GM18909 (cell line): ENCODE measurements at regions not wholly inside any gene's neighbourhood (a gene's known extent, or its start where the extent isn't known, plus 50 kb on each side); places are given as distances from the start of the nearest gene placed in this dataset.

ENCODE experiments used
- ATAC-seq: cut with Tn5 transposase; IDR thresholded peaks from one replicate; pipeline ENCODE4 v1.9.1; 2021; ENCODE audit warnings: mild to moderate bottlenecking; ENCODE audit not compliant: unreplicated experiment, poor library complexity

DNA sequence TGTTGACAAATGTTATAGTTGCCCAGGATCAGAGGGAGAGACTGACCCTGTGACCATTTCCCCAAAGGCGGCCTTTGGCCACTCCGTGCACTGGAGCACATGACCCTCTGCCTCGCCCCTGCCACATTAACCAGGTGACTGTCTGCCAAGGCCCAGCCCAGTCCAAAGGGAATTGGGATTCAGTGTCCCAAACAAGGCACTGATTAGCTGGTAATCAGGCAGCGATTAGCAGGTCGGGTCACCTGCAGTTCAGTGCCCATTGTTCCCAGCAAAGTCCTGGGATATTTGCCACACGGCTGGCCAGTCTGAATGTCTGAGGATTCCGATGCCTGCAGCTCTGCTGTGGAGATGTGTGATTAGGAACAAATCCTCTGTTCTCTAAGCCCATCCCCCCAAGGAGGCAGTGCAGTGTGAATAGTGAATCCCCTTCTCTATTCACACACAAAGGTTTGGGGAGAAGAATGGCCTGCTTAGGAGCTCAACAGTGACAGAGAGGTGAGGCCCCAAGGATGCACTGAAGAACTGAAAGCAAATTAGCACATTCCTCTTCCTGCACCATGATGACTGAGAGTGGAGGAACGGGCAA lies 123.1 kb upstream of the MAF start:
- no peak for ATAC-seq

GRCh38 chr16:79721270-79721669 lies 120.7 kb upstream of the MAF start:
- no peak for ATAC-seq

- ATAC-seq = no peak
Observed at GRCh38 chr16:79717333-79718137, 117.0 kb upstream of the MAF start.

GRCh38 chr16:79716645-79717332 lies 116.3 kb upstream of the MAF start:
- ATAC-seq = no peak

DNA sequence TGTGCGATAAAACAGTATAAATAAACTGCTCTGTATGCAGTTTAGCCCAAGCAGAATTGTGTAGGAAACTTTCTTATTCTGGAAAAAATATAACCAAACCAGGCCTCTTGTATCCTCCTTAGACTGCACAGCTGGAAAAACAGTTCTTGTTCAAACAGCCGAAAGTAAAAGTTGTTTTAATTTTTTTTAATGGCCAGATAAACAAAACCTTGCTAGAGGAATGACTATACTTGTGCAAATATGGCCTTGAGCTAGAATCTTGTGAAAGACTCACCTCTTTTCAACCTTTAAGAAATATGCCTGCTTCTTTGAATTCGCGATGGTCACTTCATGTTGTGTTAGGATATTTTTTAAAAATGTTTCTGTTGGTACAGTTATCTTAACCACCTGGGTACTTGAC lies 114.5 kb upstream of the MAF start:
- no peak for ATAC-seq

DNA sequence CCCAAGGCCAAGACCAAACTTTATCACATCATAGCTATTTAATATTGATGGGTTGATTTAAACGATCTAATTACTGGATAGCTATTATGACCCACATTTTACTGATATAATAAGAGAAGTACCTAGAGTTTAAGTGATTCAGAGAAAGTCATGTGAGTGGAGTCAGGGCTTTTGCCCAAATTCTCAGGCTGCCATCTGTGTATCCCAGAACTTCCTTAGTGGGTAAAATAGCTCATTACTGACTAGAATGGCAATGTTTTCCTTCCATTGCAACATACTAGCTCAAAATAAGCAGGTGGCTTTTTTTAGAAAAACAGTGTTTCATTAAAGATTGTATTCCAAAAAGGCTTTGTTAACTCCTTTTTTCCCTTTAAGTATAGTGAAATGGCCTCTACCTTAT lies 113.9 kb upstream of the MAF start:
- no peak for ATAC-seq

DNA sequence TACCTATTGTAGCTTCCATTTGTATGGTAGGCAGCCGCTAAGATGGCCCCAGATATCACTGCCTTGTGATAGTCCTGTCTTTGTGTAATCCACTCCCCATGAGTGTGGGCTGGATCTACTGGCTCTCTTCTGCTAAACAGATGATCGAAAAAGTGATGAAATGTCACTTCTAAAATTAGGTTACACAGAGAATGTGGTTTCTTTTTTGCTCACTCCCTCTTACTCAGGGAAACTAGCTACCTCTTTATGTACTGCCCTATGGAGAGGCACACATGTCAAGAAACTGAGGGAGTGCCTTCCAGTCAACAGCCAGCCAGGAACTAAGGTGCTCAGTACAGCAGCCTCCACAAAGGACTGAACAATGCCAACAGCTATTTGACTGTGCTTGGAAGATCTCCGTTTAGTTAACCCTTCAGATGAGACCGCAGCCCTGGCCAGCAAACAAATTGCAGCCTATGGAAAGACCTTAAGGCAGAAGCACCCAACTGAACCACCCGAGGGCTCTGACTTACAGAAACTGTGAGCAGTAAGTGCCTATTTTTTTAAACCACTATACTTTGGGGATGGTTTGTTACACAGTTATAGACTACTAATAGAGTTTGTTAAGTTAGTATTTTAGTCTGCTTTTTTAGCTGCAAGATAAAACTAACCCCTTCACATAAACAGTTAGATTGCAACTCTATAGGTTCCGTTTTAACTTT lies 113.2 kb upstream of the MAF start:
- no peak for ATAC-seq

DNA sequence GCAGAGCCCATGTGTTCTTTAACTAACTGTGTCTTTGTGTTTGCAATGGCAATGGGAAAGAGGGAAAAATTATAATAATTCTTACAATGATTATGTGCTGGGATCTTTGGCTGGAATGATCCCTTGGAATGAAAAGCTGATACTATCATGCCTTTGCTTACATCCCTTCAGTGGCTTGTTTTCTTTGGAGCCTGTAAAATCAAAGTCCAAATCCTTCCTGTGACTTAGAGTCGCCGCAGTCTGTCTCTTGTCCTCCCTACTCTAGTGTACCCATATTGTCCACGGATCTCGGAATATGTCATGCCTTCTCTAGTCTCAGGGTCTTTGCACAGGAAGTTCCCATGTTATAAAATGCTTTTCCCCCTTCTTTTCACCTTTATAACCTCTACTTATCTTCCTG lies 111.7 kb upstream of the MAF start:
- ATAC-seq = no peak

- ATAC-seq = no peak
Observed at GRCh38 chr16:79707876-79708275, 107.3 kb upstream of the MAF start.

DNA sequence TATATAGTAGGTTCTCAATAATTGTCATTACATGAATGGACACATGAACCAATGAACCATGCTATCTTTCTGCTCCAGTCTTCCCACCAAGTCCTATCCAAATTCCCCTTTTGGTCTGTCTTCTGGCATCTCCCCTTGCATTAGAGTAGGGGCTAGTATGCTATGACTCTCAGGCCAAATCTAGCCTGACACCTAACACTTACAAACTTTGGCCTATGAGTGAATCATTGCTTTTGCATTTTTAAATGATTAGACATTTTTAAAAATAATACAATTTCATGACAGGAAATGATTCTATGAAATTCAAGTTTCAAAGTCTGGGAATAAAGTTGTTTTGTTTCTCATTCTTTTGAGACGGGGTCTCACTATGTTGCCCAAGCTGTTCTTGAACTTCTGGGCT lies 102.5 kb upstream of the MAF start:
- ATAC-seq = no peak

DNA sequence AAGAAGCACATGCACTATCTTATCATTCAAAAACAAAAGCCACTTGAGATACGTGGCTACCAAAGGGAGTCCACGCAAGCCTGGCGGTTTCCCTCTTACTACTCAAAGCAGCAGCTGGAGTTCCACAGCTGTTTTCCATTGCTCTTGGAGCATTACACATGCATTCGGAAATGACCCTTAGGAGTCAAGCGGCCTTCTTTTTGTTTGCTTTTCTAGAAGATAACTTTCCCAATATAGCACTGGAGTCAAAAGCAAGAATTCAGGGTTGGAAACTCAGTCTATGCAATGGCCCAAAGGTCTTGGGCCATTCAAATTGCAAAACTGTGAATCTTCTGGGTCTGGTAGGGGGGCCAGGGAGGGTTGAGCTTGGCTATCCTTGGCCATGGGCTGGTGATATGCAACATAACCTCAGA lies 97.8 kb upstream of the MAF start:
- no peak for ATAC-seq

GRCh38 chr16:79697562-79698112 lies 97.1 kb upstream of the MAF start:
- ATAC-seq = no peak

DNA sequence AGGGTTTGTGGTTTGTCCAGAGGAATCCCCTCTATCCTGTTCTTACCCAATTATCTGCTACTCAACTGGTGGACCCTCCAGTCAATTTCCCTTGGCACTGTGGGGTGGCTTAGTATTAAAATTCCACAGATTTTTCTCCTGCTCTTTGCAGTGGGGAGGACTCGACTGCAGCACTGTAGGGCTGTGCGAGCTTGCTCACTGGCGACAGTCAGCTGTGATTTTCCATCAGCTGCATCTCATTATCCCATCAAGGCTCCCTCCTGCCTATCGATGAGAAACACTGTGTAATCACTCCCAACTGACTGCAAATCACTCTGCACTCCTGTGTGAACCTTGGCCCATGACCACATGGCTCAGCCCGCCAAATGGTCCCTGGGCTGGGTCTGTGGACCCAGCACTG lies 90.5 kb upstream of the MAF start:
- no peak for ATAC-seq

- ATAC-seq = no peak
Observed at GRCh38 chr16:79690159-79690558, 89.6 kb upstream of the MAF start.

GRCh38 chr16:79687249-79688130 lies 87.0 kb upstream of the MAF start:
- no peak for ATAC-seq

GRCh38 chr16:79685871-79686270 lies 85.3 kb upstream of the MAF start:
- no peak for ATAC-seq

DNA sequence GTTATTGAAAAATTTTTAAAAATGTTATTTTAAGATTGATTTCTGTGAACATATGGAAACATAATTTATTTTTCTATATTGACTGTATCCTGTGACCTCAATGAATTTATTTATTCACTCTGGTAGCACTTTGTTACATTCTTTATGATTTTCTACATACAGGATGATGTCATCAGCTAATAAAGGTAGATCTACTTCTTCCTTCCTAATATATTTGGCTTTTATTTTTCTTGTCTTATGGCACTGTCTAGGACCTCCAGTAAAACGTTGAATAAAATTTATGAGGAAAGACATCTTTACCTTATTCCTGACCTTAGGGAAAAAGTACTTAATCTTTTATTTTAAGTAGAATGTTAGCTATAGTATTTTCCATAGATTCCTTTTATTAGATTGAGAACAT lies 78.8 kb upstream of the MAF start:
- ATAC-seq = no peak

DNA sequence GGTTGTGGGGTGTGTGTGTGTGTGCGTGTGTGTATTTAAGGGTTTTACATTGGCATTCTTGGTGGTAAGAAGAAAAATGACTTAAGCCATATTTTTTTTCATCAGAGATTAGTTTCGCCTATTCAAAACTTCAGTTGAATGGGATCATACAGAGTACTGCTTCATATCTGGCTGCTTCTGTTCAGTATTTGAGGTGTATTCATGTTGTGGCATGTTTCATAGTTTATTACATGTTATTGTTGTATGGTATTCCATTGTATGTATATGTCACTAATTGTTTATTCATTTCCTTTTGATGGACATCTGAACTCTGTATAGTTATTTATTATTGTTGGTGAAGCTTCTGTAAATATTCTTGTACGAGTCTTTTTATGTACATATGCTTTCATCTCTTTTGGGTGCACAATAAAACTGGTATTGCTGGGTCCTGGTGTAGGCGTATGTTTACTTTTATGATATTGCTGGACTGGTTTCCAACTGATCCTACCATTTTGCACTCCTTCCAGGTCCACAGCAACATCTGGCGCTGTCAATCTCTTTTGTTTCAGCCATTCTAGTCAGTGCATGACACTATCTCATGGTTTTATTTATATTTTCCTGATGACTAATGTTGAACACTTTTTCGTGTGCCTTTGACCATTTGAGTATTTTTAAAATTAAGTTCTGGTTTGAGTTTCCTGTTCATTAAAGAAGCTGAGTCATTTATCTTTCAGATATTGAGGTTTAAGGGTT lies 77.4 kb upstream of the MAF start:
- ATAC-seq = no peak

DNA sequence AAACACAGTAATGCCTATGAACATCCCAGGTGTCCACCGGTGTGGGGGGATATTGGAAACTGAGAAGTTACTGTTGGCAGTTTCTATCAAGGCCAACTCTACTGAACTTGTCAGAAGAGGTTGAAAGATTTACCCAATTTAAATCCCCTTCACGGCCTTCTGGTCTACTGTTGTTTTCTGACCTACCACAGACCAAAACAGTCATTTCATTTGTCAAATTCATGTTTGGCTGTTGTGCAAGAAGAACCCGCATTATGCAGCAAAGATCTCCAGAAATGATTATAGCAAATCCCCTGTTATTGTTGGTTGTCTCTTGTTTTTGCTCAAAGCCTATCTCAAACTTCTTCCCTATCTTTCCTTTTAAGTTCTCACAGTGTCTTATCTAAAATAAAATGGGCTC lies 73.1 kb upstream of the MAF start:
- ATAC-seq = no peak
